GM21528 (cell line): ENCODE measurements at regions not wholly inside any gene's neighbourhood (a gene's known extent, or its start where the extent isn't known, plus 50 kb on each side); places are given as distances from the start of the nearest gene placed in this dataset.

Experiments
- ATAC-seq: cut with Tn5 transposase; IDR thresholded peaks from one replicate; pipeline ENCODE4 v1.9.1; 2021; ENCODE audit warnings: mild to moderate bottlenecking, moderate library complexity; ENCODE audit not compliant: unreplicated experiment, low FRiP score

GRCh38 chr10:2145926-2146478 lies 408.7 kb upstream of the ADARB2 start:
- ATAC-seq: no peak

GRCh38 chr10:2145491-2145890 lies 408.2 kb upstream of the ADARB2 start:
- ATAC-seq: no peak

GRCh38 chr10:2144584-2144983 lies 407.3 kb upstream of the ADARB2 start:
- ATAC-seq: no peak

- no peak for ATAC-seq
These were observed 406.0 kb upstream of the ADARB2 start for GRCh38 chr10:2143213-2143835.

- ATAC-seq: no peak
These were observed 402.4 kb upstream of the ADARB2 start for GRCh38 chr10:2139746-2140145.

GRCh38 chr10:2137549-2138174 lies 400.3 kb upstream of the ADARB2 start:
- no peak for ATAC-seq

- ATAC-seq: no peak
These were observed 393.5 kb upstream of the ADARB2 start for GRCh38 chr10:2130705-2131305.

GRCh38 chr10:2128991-2129390 lies 391.7 kb upstream of the ADARB2 start:
- no peak for ATAC-seq

- no peak for ATAC-seq
These were observed 386.8 kb upstream of the ADARB2 start for GRCh38 chr10:2124135-2124534.

- ATAC-seq: no peak
These were observed 385.3 kb upstream of the ADARB2 start for GRCh38 chr10:2122431-2123124.

- no peak for ATAC-seq
These were observed 384.6 kb upstream of the ADARB2 start for GRCh38 chr10:2121929-2122328.

- no peak for ATAC-seq
These were observed 384.0 kb upstream of the ADARB2 start for GRCh38 chr10:2121315-2121714.

GRCh38 chr10:2120746-2121145 lies 383.4 kb upstream of the ADARB2 start:
- no peak for ATAC-seq

GRCh38 chr10:2119316-2119715 lies 382.0 kb upstream of the ADARB2 start:
- ATAC-seq: no peak

- no peak for ATAC-seq
These were observed 380.9 kb upstream of the ADARB2 start for GRCh38 chr10:2118201-2118600.

GRCh38 chr10:2117641-2118040 lies 380.3 kb upstream of the ADARB2 start:
- ATAC-seq: no peak

GRCh38 chr10:2111965-2112364 lies 374.6 kb upstream of the ADARB2 start:
- no peak for ATAC-seq

- ATAC-seq: no peak
These were observed 371.2 kb upstream of the ADARB2 start for GRCh38 chr10:2108496-2108895.

- no peak for ATAC-seq
These were observed 369.3 kb upstream of the ADARB2 start for GRCh38 chr10:2106641-2107040.

- no peak for ATAC-seq
These were observed 362.0 kb upstream of the ADARB2 start for GRCh38 chr10:2099321-2099720.

- ATAC-seq: no peak
These were observed 360.6 kb upstream of the ADARB2 start for GRCh38 chr10:2097937-2098336.
